ENCODE measurements at regions not wholly inside any gene's neighbourhood (a gene's known extent, or its start where the extent isn't known, plus 50 kb on each side); places are given as distances from the start of the nearest gene placed in this dataset.

- Histone ChIP-seq H4K20me1 (ENCODE audit: low read depth, low read length) (no peaks in the 10 kb centered on the region), H3F3A (ENCODE audit: insufficient read depth) (no peaks in the 10 kb centered on the region), H3K9me3 (ENCODE audit: insufficient read depth, low read length) (no peaks in the 10 kb centered on the region), H3K27ac (ENCODE audit: low read depth, low read length) (no peak overlapping the region), H3K36me3 (ENCODE audit: low read length) (no peaks in the 10 kb centered on the region), H2AFZ (ENCODE audit: low read depth, low read length, severe bottlenecking) (no peak overlapping the region), H3K4me2 (ENCODE audit: low read depth, low read length, poor library complexity, severe bottlenecking) (no peak overlapping the region), H3K79me2 (ENCODE audit: insufficient read depth, low read length) (no peaks in the 10 kb centered on the region), H3K27me3 (ENCODE audit: low read length) (no peaks in the 10 kb centered on the region), H3K9ac (ENCODE audit: low read length) (no peak overlapping the region), H3K4me3 (ENCODE audit: insufficient read depth, low read length, poor library complexity, severe bottlenecking) (no peak overlapping the region), H3K9me2 (replicated peaks; ENCODE audit: insufficient read depth, low read length) (no peaks in the 10 kb centered on the region)
- TF ChIP-seq CTCF (IDR thresholded peaks at IDR 0.05; ENCODE audit: insufficient read depth, low read length, poor library complexity, severe bottlenecking) (no peak), EZH2phosphoT487 (conservative IDR thresholded peaks at IDR 0.05; ENCODE audit: low read length) (no peak)
These were observed 616.8 kb downstream of the BCOR start for GRCh38 chrX:39480963-39481362.

GRCh38 chrX:39481621-39482020 lies 616.1 kb downstream of the BCOR start:
- H3F3A ChIP-seq (ENCODE audit: insufficient read depth) = no peaks in the 10 kb centered on the region
- no peak overlapping the region for H3K27ac ChIP-seq (ENCODE audit: low read depth, low read length)
- H2AFZ ChIP-seq (ENCODE audit: low read depth, low read length, severe bottlenecking) = no peak overlapping the region
- TF ChIP-seq CTCF (IDR thresholded peaks at IDR 0.05; ENCODE audit: insufficient read depth, low read length, poor library complexity, severe bottlenecking) (no peak), EZH2phosphoT487 (conservative IDR thresholded peaks at IDR 0.05; ENCODE audit: low read length) (no peak)
- H3K4me2 ChIP-seq (ENCODE audit: low read depth, low read length, poor library complexity, severe bottlenecking) = no peak overlapping the region
- H3K9ac ChIP-seq (ENCODE audit: low read length) = no peak overlapping the region
- no peaks in the 10 kb centered on the region for H3K9me3 ChIP-seq (ENCODE audit: insufficient read depth, low read length)
- no peak overlapping the region for H3K4me3 ChIP-seq (ENCODE audit: insufficient read depth, low read length, poor library complexity, severe bottlenecking)
- no peaks in the 10 kb centered on the region for H4K20me1 ChIP-seq (ENCODE audit: low read depth, low read length)
- no peaks in the 10 kb centered on the region for H3K79me2 ChIP-seq (ENCODE audit: insufficient read depth, low read length)
- H3K9me2 ChIP-seq (replicated peaks; ENCODE audit: insufficient read depth, low read length) = no peaks in the 10 kb centered on the region
- no peaks in the 10 kb centered on the region for H3K36me3 ChIP-seq (ENCODE audit: low read length)
- no peaks in the 10 kb centered on the region for H3K27me3 ChIP-seq (ENCODE audit: low read length)

- Histone ChIP-seq H3K36me3 (ENCODE audit: low read length) (no peaks in the 10 kb centered on the region), H3K27ac (ENCODE audit: low read depth, low read length) (no peak overlapping the region), H2AFZ (ENCODE audit: low read depth, low read length, severe bottlenecking) (no peak overlapping the region), H3K9me2 (replicated peaks; ENCODE audit: insufficient read depth, low read length) (no peaks in the 10 kb centered on the region), H3K27me3 (ENCODE audit: low read length) (no peaks in the 10 kb centered on the region), H3K4me3 (ENCODE audit: insufficient read depth, low read length, poor library complexity, severe bottlenecking) (no peak overlapping the region), H3K9me3 (ENCODE audit: insufficient read depth, low read length) (no peaks in the 10 kb centered on the region), H3F3A (ENCODE audit: insufficient read depth) (no peaks in the 10 kb centered on the region), H4K20me1 (ENCODE audit: low read depth, low read length) (no peaks in the 10 kb centered on the region), H3K79me2 (ENCODE audit: insufficient read depth, low read length) (no peaks in the 10 kb centered on the region), H3K4me2 (ENCODE audit: low read depth, low read length, poor library complexity, severe bottlenecking) (no peak overlapping the region), H3K9ac (ENCODE audit: low read length) (no peak overlapping the region)
- TF ChIP-seq EZH2phosphoT487 (conservative IDR thresholded peaks at IDR 0.05; ENCODE audit: low read length) (no peak), CTCF (IDR thresholded peaks at IDR 0.05; ENCODE audit: insufficient read depth, low read length, poor library complexity, severe bottlenecking) (no peak)
These were observed 613.3 kb downstream of the BCOR start for GRCh38 chrX:39484159-39485068.
